Fibroblast of the aortic adventitia (primary cell): ENCODE measurements at regions not wholly inside any gene's neighbourhood (a gene's known extent, or its start where the extent isn't known, plus 50 kb on each side); places are given as distances from the start of the nearest gene placed in this dataset.

Source experiments
- DNase-seq: peaks from one replicate; pipeline ENCODE4 v3.0.0-alpha.2; 2010; ENCODE audit warnings: low read depth
- H3K4me3 ChIP-seq: 2 replicates; pipeline ENCODE4 v1.5.1; 2011; ENCODE audit warnings: low read depth, mild to moderate bottlenecking, control low read depth, low read length, moderate library complexity
- CTCF ChIP-seq: IDR thresholded peaks from 2 replicates; pipeline ENCODE4 v1.5.1; 2011; ENCODE audit warnings: mild to moderate bottlenecking, low read length, control low read depth, inconsistent platforms; ENCODE audit not compliant: insufficient read depth

DNA sequence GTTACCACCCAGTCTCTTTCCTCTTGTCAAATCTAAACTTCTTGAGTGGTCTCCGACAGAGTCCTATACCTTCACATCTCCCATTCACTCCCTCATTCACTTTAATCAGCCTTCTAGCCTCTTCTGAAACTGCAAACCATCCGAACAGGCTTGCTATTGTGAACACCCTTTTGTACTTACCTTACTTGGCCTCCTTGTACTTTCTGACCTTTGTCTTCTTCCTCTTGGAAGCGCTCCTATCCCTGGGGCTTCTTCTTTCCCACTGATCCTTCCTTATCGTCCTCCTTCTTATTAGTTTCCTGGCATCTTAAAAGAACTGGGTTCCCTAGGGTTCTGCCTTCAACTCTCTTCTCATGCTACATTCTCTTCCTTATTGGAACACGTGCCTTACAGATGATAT is 76.9 kb upstream of the HIF1A start:
- no peak for TF ChIP-seq CTCF
- peak; percentile 47 for DNase-seq
- no peak overlapping the region for H3K4me3 ChIP-seq

DNA sequence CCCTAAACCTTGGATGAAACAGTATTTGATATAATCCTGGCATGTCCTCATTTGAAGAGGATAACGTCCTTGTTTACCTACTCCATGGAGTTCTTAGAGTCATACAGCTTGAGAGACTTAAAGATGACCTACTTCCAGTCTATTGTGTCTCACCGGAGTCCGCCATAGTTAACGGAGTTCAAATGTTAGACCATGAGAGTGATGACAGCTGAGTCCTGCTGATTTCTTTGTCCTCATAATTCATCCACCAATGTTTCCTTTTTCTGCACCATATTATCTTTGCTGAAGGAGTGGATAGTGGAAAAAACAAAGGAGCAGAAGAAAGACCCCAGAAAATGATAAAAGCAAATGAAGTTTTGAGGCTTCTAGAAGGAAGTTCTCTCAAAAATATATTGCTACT is 75.8 kb upstream of the HIF1A start:
- no peak for TF ChIP-seq CTCF
- no peak for DNase-seq
- H3K4me3 ChIP-seq: no peak overlapping the region

- no peak overlapping the region for H3K4me3 ChIP-seq
- TF ChIP-seq CTCF: peak; percentile 18
- peak; percentile 99 for DNase-seq
Measured at GRCh38 chr14:61620130-61620946, 75.0 kb upstream of the HIF1A start.

- no peak overlapping the region for H3K4me3 ChIP-seq
- no peak for TF ChIP-seq CTCF
- DNase-seq: no peak
Measured at GRCh38 chr14:61621444-61621843, 73.9 kb upstream of the HIF1A start.

DNA sequence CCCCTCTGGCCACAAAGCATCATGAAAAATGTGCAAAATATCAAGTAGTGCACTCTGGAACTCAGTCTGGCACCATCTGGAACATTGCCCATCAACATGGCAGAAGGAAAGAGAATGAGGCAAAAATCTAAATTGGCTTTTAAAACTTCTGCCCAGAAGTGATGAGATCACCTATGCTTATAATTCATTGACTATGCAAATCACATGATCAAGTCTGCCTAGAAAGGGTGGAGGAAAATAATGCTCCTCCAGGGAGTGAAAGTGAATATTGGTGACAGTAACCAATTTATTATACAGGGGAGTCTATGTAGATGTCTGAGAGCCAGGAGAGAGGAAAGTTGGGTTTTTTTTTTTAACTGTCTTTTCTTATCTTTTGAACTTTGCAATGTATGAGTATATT is 73.3 kb upstream of the HIF1A start:
- DNase-seq: no peak
- H3K4me3 ChIP-seq: no peak overlapping the region
- TF ChIP-seq CTCF: no peak

DNA sequence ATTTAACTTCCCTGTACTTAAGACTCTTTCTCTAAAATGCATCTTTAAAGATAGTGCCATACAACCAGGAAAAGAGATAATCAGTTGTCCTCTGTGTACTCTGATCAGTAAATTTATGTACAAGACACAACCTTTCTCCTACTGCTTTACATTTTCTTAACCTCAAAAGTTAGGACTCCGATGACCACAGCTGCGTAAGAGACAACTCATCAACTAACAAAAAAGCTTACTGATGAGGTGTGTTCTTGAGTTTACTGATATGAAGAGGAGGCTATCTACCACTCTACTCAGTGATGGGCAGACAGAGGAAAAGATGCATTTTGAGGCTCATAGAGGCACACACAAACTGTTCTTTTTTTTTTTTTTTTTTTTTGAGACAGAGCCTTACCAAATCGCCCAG is 71.4 kb upstream of the HIF1A start:
- no peak for DNase-seq
- TF ChIP-seq CTCF: no peak
- no peak overlapping the region for H3K4me3 ChIP-seq

DNA sequence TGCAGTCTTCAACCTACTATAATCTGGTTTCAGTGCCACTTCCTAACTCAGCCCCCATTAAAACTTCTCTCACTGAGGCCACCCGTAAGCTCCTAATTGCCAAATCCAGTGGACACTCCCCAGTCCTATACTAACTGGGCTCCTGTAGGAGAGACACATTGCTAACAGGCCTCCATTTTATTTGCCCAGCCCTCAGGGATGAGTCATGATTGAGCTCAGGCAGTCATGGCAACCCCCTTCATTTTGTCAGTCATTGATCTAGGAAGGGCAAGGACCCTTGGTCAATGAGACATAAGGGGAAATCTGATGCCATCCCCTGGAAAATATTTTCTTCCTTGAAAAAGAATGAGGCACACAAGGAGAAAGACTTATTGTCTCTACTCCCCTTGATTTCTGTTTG is 70.1 kb upstream of the HIF1A start:
- no peak overlapping the region for H3K4me3 ChIP-seq
- no peak for DNase-seq
- no peak for TF ChIP-seq CTCF
